Naive B cell (primary cell): ENCODE measurements at regions not wholly inside any gene's neighbourhood (a gene's known extent, or its start where the extent isn't known, plus 50 kb on each side); places are given as distances from the start of the nearest gene placed in this dataset.

Experiments used
- ATAC-seq, 2 donors: fragments of 150-1000 bp; cut with Tn5 transposase; 2 replicates each; pipeline ENCODE4 v1.10.0; 2021; ENCODE audit warnings: low read depth in 2 of 2, mild to moderate bottlenecking in 2 of 2, moderate library complexity in 2 of 2
- DNase-seq: peaks from one replicate; pipeline ENCODE4 v3.0.0; 2022
- H3K27ac Mint-ChIP-seq, 6 donors: one replicate each; pipeline ENCODE4 v1.8.0; 2020 to 2022; ENCODE audit warnings: mild to moderate bottlenecking in 6 of 6, mixed read lengths in 6 of 6, moderate library complexity in 5 of 6, inconsistent platforms in 2 of 6
- H3K27me3 Mint-ChIP-seq, 3 donors: one replicate each; pipeline ENCODE4 v1.8.0; 2021 to 2022; ENCODE audit warnings: mixed read lengths in 3 of 3, mild to moderate bottlenecking in 1 of 3
- H3K36me3 Mint-ChIP-seq, 2 donors: one replicate each; pipeline ENCODE4 v1.8.0; 2020 to 2022; ENCODE audit warnings: mixed read lengths in 2 of 2, inconsistent platforms in 1 of 2, mild to moderate bottlenecking in 1 of 2
- H3K4me1 Mint-ChIP-seq, 3 donors: one replicate each; pipeline ENCODE4 v1.8.0; 2020 to 2022; ENCODE audit warnings: mixed read lengths in 3 of 3, inconsistent platforms in 1 of 3, mild to moderate bottlenecking in 1 of 3, moderate library complexity in 1 of 3
- H3K4me3 Mint-ChIP-seq, 8 donors: one replicate each; pipeline ENCODE4 v1.8.0; 2020 to 2022; ENCODE audit warnings: mild to moderate bottlenecking in 8 of 8, mixed read lengths in 8 of 8, moderate library complexity in 8 of 8, inconsistent platforms in 2 of 8
- H3K9me3 Mint-ChIP-seq, 7 donors: one replicate each; pipeline ENCODE4 v1.8.0; 2020 to 2022; ENCODE audit warnings: mixed read lengths in 7 of 7, mild to moderate bottlenecking in 5 of 7, inconsistent platforms in 2 of 7, moderate library complexity in 1 of 7

GRCh38 chr7:49433794-49434193 lies 339.6 kb upstream of the VWC2 start:
- Mint-ChIP-seq H3K27ac (no peak overlapping the region), H3K4me1 (no peaks in the 10 kb centered on the region), H3K9me3 (peaks cover 0 to 6% (median 0%) of the 10 kb centered on the region in 7 donors), H3K36me3 (no peaks in the 10 kb centered on the region), H3K4me3 (no peak overlapping the region), H3K27me3 (no peaks in the 10 kb centered on the region)
- DNase-seq = no peak
- no peak for ATAC-seq

GRCh38 chr7:49434846-49435245 lies 338.6 kb upstream of the VWC2 start:
- Mint-ChIP-seq H3K9me3 (peaks cover 0 to 6% (median 0%) of the 10 kb centered on the region in 7 donors), H3K36me3 (no peaks in the 10 kb centered on the region), H3K4me3 (no peak overlapping the region), H3K4me1 (no peaks in the 10 kb centered on the region), H3K27ac (no peak overlapping the region), H3K27me3 (no peaks in the 10 kb centered on the region)
- no peak for ATAC-seq
- DNase-seq = no peak

- Mint-ChIP-seq H3K27me3 (no peaks in the 10 kb centered on the region), H3K4me1 (no peaks in the 10 kb centered on the region), H3K4me3 (no peak overlapping the region), H3K27ac (no peak overlapping the region), H3K36me3 (no peaks in the 10 kb centered on the region), H3K9me3 (peaks cover 0 to 8% (median 0%) of the 10 kb centered on the region in 7 donors)
- DNase-seq (no peak), ATAC-seq (no peak)
Measured at GRCh38 chr7:49438281-49438680, 335.2 kb upstream of the VWC2 start.

- Mint-ChIP-seq H3K27ac (no peak overlapping the region), H3K27me3 (no peaks in the 10 kb centered on the region), H3K9me3 (peaks cover 0 to 12% (median 2%) of the 10 kb centered on the region in 7 donors), H3K36me3 (no peaks in the 10 kb centered on the region), H3K4me3 (no peak overlapping the region), H3K4me1 (no peaks in the 10 kb centered on the region)
- no peak for ATAC-seq
- no peak for DNase-seq
Measured at GRCh38 chr7:49443515-49443914, 329.9 kb upstream of the VWC2 start.

GRCh38 chr7:49453486-49453885 lies 320.0 kb upstream of the VWC2 start:
- H3K27ac Mint-ChIP-seq = no peak overlapping the region
- no peak for ATAC-seq
- H3K4me3 Mint-ChIP-seq = no peak overlapping the region
- no peaks in the 10 kb centered on the region for H3K36me3 Mint-ChIP-seq
- H3K9me3 Mint-ChIP-seq = peaks cover 3 to 9% (median 5%) of the 10 kb centered on the region in 7 donors
- H3K27me3 Mint-ChIP-seq = no peaks in the 10 kb centered on the region
- no peak for DNase-seq
- H3K4me1 Mint-ChIP-seq = no peaks in the 10 kb centered on the region

GRCh38 chr7:49479441-49479840 lies 294.0 kb upstream of the VWC2 start:
- Mint-ChIP-seq H3K4me1 (no peaks in the 10 kb centered on the region), H3K27ac (no peak overlapping the region)

GRCh38 chr7:49479936-49480544 lies 293.4 kb upstream of the VWC2 start:
- ATAC-seq = no peak

More at GRCh38 chr7:49479441-49479840, 294.0 kb upstream of the VWC2 start:
- peaks cover 0 to 12% (median 3%) of the 10 kb centered on the region in 7 donors for H3K9me3 Mint-ChIP-seq
- H3K4me3 Mint-ChIP-seq = no peak overlapping the region
- H3K36me3 Mint-ChIP-seq = no peaks in the 10 kb centered on the region
- DNase-seq (no peak), ATAC-seq (no peak)
- no peaks in the 10 kb centered on the region for H3K27me3 Mint-ChIP-seq

GRCh38 chr7:49481075-49481474 lies 292.4 kb upstream of the VWC2 start:
- peaks cover 0 to 6% (median 3%) of the 10 kb centered on the region in 7 donors for H3K9me3 Mint-ChIP-seq
- DNase-seq (no peak), ATAC-seq (no peak)
- no peak overlapping the region for H3K4me3 Mint-ChIP-seq
- no peak overlapping the region for H3K27ac Mint-ChIP-seq
- H3K36me3 Mint-ChIP-seq = no peaks in the 10 kb centered on the region
- H3K4me1 Mint-ChIP-seq = no peaks in the 10 kb centered on the region
- H3K27me3 Mint-ChIP-seq = no peaks in the 10 kb centered on the region

More at GRCh38 chr7:49479936-49480544, 293.4 kb upstream of the VWC2 start:
- no peak overlapping the region for H3K27ac Mint-ChIP-seq
- peaks cover 0 to 12% (median 4%) of the 10 kb centered on the region in 7 donors for H3K9me3 Mint-ChIP-seq
- no peak for DNase-seq
- no peaks in the 10 kb centered on the region for H3K36me3 Mint-ChIP-seq
- H3K4me1 Mint-ChIP-seq = no peaks in the 10 kb centered on the region
- no peak overlapping the region for H3K4me3 Mint-ChIP-seq
- H3K27me3 Mint-ChIP-seq = no peaks in the 10 kb centered on the region

- Mint-ChIP-seq H3K27ac (no peak overlapping the region), H3K4me1 (no peaks in the 10 kb centered on the region), H3K27me3 (no peaks in the 10 kb centered on the region), H3K4me3 (no peak overlapping the region), H3K9me3 (peaks cover 0 to 4% (median 0%) of the 10 kb centered on the region in 7 donors), H3K36me3 (no peaks in the 10 kb centered on the region)
- no peak for DNase-seq
- no peak for ATAC-seq
Measured at GRCh38 chr7:49483142-49483541, 290.3 kb upstream of the VWC2 start.

- no peaks in the 10 kb centered on the region for H3K36me3 Mint-ChIP-seq
- H3K4me3 Mint-ChIP-seq = no peak overlapping the region
- H3K27me3 Mint-ChIP-seq = no peaks in the 10 kb centered on the region
- DNase-seq (no peak), ATAC-seq (no peak)
- no peaks in the 10 kb centered on the region for H3K4me1 Mint-ChIP-seq
- no peak overlapping the region for H3K27ac Mint-ChIP-seq
- H3K9me3 Mint-ChIP-seq = peaks cover 0 to 3% (median 0%) of the 10 kb centered on the region in 7 donors
Measured at GRCh38 chr7:49486974-49487829, 286.2 kb upstream of the VWC2 start.

GRCh38 chr7:49487830-49488140 lies 285.7 kb upstream of the VWC2 start:
- Mint-ChIP-seq H3K4me1 (no peaks in the 10 kb centered on the region), H3K27ac (no peak overlapping the region), H3K9me3 (peaks cover 0 to 3% (median 0%) of the 10 kb centered on the region in 7 donors), H3K27me3 (no peaks in the 10 kb centered on the region), H3K36me3 (no peaks in the 10 kb centered on the region), H3K4me3 (no peak overlapping the region)
- DNase-seq = no peak
- ATAC-seq = no peak

GRCh38 chr7:49488573-49488972 lies 284.9 kb upstream of the VWC2 start:
- Mint-ChIP-seq H3K4me3 (no peak overlapping the region), H3K9me3 (peaks cover 0 to 2% (median 0%) of the 10 kb centered on the region in 7 donors), H3K4me1 (no peaks in the 10 kb centered on the region), H3K27ac (no peak overlapping the region), H3K27me3 (no peaks in the 10 kb centered on the region), H3K36me3 (no peaks in the 10 kb centered on the region)
- DNase-seq (no peak), ATAC-seq (no peak)

- Mint-ChIP-seq H3K27me3 (no peaks in the 10 kb centered on the region), H3K36me3 (no peaks in the 10 kb centered on the region), H3K4me3 (no peak overlapping the region), H3K27ac (no peak overlapping the region), H3K9me3 (peaks cover 0 to 3% (median 0%) of the 10 kb centered on the region in 7 donors), H3K4me1 (no peaks in the 10 kb centered on the region)
- no peak for ATAC-seq
- no peak for DNase-seq
Measured at GRCh38 chr7:49497471-49497870, 276.0 kb upstream of the VWC2 start.

- Mint-ChIP-seq H3K9me3 (peaks cover 0 to 3% (median 0%) of the 10 kb centered on the region in 7 donors), H3K4me3 (no peak overlapping the region), H3K27me3 (no peaks in the 10 kb centered on the region), H3K27ac (no peak overlapping the region), H3K4me1 (no peaks in the 10 kb centered on the region), H3K36me3 (no peaks in the 10 kb centered on the region)
- DNase-seq (no peak), ATAC-seq (no peak)
Measured at GRCh38 chr7:49500741-49501140, 272.7 kb upstream of the VWC2 start.
